Fibroblast of lung (primary cell): ENCODE measurements at regions not wholly inside any gene's neighbourhood (a gene's known extent, or its start where the extent isn't known, plus 50 kb on each side); places are given as distances from the start of the nearest gene placed in this dataset.

ENCODE experiments used
- EZH2 ChIP-seq: IDR thresholded peaks from 2 replicates; pipeline ENCODE4 v1.5.1; 2012; ENCODE audit warnings: low read length, control low read depth, mild to moderate bottlenecking; ENCODE audit errors: missing control alignments
- TF ChIP-seq, protein P1 (sequence below), 2 donors: IDR thresholded peaks in 1 of 2; conservative IDR thresholded peaks in 1 of 2; 1 replicate in 1 of 2; 2 replicates in 1 of 2; pipeline ENCODE4 v1.5.1; 2011 to 2012; ENCODE audit warnings: low read length in 2 of 2, control low read depth in 1 of 2, inconsistent platforms in 1 of 2, low read depth in 1 of 2, mild to moderate bottlenecking in 1 of 2

DNA sequence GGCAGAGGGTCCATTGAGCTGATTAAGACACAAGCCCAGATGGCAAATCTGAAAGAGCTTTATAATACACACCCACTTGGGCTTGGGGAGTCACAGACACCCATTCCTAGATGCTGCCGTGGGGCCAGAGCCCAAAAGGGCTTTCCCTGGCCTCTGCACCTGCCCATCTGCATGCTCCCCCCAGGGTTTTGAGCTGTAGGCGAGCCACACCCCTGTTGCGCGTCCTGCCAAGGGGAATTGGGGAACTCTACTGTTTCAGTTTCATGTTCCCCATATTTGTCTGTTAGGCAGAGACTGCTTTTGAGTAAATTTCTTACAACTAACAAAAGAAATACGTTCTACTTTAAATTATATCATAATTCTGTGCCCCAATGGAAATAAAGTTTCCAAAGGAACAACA lies 52.9 kb upstream of the FNDC1 start:
- TF ChIP-seq, protein P1, sequence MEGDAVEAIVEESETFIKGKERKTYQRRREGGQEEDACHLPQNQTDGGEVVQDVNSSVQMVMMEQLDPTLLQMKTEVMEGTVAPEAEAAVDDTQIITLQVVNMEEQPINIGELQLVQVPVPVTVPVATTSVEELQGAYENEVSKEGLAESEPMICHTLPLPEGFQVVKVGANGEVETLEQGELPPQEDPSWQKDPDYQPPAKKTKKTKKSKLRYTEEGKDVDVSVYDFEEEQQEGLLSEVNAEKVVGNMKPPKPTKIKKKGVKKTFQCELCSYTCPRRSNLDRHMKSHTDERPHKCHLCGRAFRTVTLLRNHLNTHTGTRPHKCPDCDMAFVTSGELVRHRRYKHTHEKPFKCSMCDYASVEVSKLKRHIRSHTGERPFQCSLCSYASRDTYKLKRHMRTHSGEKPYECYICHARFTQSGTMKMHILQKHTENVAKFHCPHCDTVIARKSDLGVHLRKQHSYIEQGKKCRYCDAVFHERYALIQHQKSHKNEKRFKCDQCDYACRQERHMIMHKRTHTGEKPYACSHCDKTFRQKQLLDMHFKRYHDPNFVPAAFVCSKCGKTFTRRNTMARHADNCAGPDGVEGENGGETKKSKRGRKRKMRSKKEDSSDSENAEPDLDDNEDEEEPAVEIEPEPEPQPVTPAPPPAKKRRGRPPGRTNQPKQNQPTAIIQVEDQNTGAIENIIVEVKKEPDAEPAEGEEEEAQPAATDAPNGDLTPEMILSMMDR (conservative IDR thresholded peaks at IDR 0.05 in 1 of 2, IDR thresholded peaks at IDR 0.05 in 1 of 2; ENCODE audit: low read depth in 1 of 2, low read length in 2 of 2) = no peak
- TF ChIP-seq EZH2 = no peak
